ENCODE measurements at regions not wholly inside any gene's neighbourhood (a gene's known extent, or its start where the extent isn't known, plus 50 kb on each side); places are given as distances from the start of the nearest gene placed in this dataset.

GRCh38 chr10:130658687-130659290 lies 522.6 kb downstream of the GLRX3 start:
- DNase-seq = no peak

GRCh38 chr10:130659528-130659927 lies 523.3 kb downstream of the GLRX3 start:
- no peak for DNase-seq

GRCh38 chr10:130660266-130660665 lies 524.1 kb downstream of the GLRX3 start:
- DNase-seq = no peak

GRCh38 chr10:130661419-130661818 lies 525.2 kb downstream of the GLRX3 start:
- DNase-seq = no peak

GRCh38 chr10:130662775-130663174 lies 526.6 kb downstream of the GLRX3 start:
- no peak for DNase-seq

GRCh38 chr10:130664526-130664925 lies 528.3 kb downstream of the GLRX3 start:
- DNase-seq = no peak

- no peak for DNase-seq
These were observed 530.0 kb downstream of the GLRX3 start for GRCh38 chr10:130666215-130666614.

GRCh38 chr10:130686689-130687300 lies 550.6 kb downstream of the GLRX3 start:
- no peak for DNase-seq

GRCh38 chr10:130687566-130687965 lies 551.4 kb downstream of the GLRX3 start:
- no peak for DNase-seq

- DNase-seq = no peak
These were observed 553.8 kb downstream of the GLRX3 start for GRCh38 chr10:130689743-130690626.

GRCh38 chr10:130691776-130692175 lies 555.6 kb downstream of the GLRX3 start:
- DNase-seq = no peak

GRCh38 chr10:130696870-130697269 lies 560.7 kb downstream of the GLRX3 start:
- DNase-seq = no peak

- no peak for DNase-seq
These were observed 571.3 kb downstream of the GLRX3 start for GRCh38 chr10:130707389-130707979.

- no peak for DNase-seq
These were observed 572.4 kb downstream of the GLRX3 start for GRCh38 chr10:130708465-130709070.

- no peak for DNase-seq
These were observed 573.2 kb downstream of the GLRX3 start for GRCh38 chr10:130709415-130709814.

- DNase-seq = no peak
These were observed 574.9 kb downstream of the GLRX3 start for GRCh38 chr10:130711072-130711471.

- DNase-seq = no peak
These were observed 576.9 kb downstream of the GLRX3 start for GRCh38 chr10:130713135-130713534.

- DNase-seq = no peak
These were observed 577.5 kb downstream of the GLRX3 start for GRCh38 chr10:130713731-130714130.

GRCh38 chr10:130714742-130715467 lies 578.7 kb downstream of the GLRX3 start:
- no peak for DNase-seq

- DNase-seq = no peak
These were observed 579.8 kb downstream of the GLRX3 start for GRCh38 chr10:130715686-130716670.

All from muscle of arm (tissue), 1 donor.